Stimulated activated CD4-positive, alpha-beta T cell treated with anti-CD3 and anti-CD28 coated beads, TNF-alpha, amount 100 ng/mL, for 4 hours (primary cell): ENCODE measurements at regions not wholly inside any gene's neighbourhood (a gene's known extent, or its start where the extent isn't known, plus 50 kb on each side); places are given as distances from the start of the nearest gene placed in this dataset.
"Not testable (repeated sequence)": the region's sequence is repeated elsewhere in the genome, so short reads cannot be mapped to it uniquely, and the experiment has no call there.

ENCODE experiments used
- DNase-seq, 3 experiments: peaks; one replicate each; pipeline ENCODE4 v3.0.0-alpha.2; 2020; ENCODE audit warnings: low read depth in 3 of 3

DNA sequence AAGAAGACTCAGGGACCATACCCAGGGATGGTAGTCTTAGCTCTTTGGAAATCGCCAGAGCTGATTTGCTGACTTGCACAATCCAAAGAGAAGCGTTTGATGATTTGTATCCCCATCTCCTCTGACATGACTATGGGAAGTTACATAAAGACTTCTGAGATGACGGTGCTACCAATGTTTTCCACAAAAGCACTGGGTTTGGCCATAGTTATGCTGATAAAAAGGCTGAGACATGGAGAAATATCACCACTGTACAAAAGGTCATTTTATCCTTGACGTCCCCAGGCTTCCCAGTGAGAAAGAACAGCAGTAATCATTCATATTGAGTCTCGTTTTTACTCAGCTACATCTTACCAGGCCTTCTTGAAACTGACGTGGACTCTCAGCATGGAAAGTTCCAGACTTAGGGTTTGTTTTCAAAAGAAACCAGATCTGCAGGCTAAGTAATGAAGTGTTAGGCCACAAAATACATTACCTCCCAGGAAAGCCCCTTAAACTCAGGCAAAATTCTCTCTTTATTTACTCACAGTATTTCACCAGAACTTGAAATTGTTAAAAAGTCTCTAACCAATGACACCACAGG is 370.3 kb upstream of the JARID2 start:
- DNase-seq, result no peak

DNA sequence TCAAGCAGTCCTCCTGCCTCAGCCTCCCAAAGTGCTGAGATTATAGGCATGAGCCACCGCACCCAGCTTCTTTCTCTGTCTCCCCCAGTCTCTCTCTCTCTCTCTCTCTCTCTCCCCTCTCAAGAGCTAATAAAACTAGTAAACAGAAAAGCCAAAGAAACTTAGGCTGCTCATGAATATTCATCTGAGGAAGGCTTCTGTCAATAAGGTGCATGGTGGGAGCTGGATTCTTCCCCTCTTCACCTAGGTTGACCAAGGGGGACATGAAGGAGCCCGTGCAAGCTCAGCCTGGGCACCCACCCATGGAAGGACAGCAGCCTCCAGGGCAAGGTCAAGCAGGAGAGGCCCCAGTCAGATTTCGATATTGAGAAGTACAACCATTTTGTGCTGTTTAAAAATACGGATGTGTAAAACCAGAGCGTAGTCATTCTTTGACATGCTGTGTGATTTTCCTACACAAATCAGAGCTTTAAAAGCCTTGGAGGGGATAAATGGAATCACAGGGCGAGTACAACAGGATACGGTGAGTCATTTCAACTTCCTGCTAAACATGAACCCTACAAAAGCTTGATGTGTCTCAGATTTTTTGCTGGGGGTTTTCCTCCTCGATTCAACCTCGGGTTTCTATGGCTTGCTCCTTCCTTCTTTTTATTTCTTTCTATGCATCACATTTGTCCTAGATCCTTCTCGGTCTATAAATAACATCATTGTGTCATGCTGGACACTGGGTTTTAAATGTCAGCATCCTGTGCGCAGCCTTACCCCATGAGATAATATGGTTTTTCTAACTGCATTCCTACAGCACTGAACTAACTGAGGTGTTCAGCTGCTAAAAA is 368.9 kb upstream of the JARID2 start:
- DNase-seq, result no peak

DNA sequence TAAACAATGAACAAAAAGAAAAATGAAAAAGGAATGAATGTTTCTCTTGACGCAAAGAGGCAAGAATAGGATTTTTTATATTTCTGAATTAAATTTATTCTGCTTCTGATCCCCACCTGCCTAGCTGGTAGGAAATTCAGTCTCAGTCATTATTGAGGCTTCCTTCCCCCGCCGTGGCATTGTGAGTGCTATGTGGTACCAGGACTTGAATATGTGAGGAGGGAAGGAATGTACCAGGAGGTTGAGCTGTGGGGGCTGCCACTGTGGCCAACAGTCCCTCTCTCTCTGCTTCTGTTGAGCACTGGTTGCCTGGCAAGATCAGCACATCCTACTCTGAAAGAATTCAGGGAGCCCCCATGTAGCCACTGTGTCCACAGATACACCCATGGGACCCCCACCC is 368.1 kb upstream of the JARID2 start:
- DNase-seq, result no peak

DNA sequence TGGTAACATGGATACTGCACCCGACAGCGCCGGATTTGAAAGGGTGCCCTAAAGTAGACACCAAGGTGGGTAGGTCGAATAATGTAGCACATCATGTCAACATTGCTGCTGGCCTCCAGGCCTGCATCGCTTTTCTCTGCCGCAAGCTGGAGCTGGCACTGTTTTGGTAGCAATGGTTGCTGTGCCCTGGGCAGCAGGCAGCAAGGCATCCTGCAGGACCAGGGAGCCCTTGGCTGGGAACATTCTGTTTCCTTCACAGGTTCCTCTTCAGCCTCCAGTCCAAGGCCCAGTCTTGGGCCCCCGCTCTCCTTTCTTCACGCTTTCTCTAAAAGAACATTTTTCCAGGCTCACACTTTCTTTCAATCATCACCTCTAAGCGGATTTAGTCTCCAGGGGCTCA is 365.8 kb upstream of the JARID2 start:
- no peak for DNase-seq

DNA sequence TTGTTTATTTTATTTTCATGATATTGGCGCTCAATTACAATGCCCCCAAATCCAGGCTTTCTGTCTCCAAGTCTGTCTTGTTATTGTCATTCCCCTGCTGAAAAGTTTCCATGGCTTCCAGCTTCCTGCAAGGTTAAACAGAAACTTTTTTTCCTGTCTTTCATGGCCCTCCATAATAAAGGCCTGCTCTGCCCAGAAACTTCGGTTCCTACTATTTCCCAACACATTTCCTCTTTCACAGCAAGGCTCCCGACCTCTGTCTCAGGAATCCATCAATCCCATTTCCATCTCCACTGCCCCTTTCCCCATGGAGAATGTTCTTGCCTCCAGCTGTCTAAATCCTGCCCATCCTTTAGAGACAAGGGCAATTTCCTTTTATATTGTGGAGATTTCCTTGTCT is 365.2 kb upstream of the JARID2 start:
- DNase-seq, result no peak

DNA sequence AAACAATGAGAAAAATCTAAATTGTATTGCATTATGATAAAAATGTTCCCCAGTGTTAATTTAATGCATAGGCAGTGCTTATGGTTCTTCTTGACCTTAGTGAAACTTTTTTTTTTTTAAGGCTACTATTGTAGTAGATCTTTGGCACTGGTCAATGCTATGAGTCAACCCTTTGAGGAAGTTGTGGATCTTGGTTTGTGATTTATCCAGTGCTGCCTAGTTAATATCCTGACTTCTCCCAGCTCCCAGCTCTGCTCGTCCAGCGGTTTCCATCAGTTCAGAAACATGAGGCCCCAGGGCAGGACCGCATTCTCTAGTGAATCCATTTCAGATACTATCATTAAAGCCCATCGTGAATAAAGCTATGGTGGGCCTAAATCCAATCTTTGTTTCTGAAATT is 364.5 kb upstream of the JARID2 start:
- no peak for DNase-seq

DNA sequence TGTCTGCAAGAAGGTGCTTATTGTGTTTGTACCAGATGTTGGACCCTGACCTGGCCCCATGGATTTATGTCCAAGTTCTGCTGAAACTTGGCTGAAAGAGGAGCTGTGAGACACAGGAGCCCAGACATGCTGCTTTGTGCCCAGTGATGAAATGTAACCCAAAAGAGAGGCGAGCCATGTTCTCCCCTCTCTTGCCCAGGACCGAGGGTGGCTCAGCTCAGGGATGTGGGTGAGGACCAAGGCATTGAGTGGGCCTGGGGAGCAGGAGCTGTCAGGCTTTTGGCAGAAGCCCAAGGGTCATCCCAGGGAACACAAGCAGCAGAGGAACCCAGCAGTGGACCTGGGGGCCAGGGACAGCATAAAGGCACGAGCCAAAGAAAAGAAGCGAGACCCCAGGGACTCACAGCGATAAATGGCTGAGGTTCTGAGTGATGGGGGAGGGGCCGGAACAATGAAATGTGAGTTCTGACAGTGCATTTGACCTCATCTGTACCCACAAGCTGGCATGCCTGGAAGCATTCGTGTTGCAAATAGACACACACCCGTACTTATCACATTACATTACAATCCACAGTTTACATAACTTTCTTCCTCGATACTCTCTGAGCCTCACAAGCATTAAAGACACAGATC is 363.4 kb upstream of the JARID2 start:
- DNase-seq, result no peak

DNA sequence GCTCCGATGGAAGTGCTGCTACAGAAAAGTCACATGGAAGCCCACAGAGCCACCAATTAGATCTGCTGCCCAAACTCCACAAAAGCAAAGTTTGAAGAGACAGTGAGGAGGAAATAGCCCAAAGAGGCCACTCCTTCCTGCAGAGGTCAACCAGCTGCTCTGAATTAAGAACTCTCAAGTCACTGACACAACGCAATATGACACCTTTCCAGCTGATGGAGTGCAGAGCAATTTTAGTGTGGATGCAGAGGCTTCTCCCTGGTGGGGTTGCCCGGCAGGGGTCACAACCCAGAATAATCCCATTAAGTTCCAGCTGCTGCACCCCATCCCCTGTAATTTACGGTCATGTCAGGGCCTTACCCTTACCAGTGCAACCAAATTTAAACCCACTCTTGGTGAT is 361.9 kb upstream of the JARID2 start:
- no peak for DNase-seq

DNA sequence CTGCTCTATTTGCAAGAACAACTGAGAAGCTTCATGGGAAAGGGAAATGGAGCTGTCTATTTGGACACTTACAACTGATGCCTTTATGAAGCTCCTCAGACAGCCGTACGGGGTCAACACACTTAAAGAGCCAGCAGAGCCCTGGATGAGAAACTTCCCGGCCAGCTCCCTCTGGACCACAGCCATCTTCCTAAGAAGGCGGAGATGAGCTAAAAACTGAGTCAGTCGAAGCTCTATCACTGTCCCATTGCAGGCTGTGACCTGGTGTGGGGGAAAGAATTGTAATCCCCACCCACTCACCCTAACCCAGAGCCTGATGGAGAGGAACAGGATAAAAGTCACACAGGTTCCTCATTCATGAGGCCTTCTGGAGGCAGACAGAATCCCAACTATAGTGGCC is 360.4 kb upstream of the JARID2 start:
- DNase-seq, result no peak

DNA sequence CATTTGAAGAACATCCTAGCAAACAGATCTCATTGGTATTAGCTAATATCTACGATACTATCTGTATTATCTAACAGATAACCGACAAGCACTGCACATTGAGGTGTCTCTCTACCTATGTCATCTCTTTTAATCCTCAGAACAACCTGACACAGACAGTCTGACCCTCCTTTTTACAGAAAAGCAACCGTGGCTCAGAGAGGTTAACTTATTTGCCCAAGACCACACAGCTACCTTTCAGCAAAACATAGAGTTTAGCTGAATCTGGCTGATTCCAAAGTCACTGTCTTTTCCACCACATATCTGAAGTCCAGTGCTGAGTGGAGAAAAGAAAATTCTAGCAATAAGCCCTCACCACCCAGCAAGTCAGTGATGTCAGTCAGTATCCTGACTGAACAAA is 358.7 kb upstream of the JARID2 start:
- DNase-seq, result no peak

DNA sequence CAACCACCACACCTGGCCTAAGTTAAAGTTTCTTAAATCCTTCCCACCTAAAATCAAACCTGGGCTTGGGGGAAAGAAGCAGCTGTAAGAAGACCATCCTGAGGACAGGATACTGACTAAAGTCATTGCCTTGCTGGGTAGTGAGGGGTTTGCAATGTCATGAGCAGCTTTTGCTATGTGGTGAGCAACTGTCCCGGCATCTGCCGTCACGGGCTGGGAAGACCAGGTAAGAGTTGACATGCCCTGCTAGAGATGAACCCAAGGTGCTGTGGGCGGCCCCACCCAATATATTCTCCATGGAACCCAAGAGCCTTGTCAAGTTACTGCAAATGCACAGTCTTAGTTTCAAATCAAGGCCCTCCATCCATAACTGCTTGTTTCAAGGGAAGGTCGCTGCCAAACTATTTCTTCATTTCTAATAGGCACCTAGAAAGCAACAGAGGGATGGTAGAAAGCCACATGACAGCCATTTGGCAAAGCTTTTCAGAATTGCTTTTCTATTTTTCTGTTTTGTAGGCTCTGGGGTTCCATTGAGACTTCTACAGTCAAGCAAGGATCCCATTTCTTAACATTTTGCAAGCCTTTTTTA is 357.8 kb upstream of the JARID2 start:
- no peak for DNase-seq

DNA sequence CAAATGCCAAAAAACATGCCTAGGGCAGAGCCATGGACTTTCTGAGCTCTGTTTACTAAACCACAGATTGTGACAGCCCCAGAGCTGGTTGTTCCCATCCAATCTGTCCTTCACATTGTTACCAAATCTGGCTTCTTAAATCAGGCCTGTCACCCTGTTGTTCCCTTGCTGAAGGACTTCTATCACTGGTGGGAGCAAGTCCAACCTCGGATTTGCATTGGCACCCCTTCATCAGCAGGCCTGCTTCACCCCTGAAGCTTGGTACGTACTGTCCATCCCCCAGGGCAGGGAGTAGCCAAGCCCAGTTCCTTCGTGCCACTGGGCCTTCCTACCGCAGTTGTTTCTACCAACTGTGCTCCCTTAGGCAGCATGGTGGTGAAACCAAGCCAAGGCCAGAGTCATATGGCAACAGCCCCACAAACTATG is 357.3 kb upstream of the JARID2 start:
- no peak for DNase-seq

DNA sequence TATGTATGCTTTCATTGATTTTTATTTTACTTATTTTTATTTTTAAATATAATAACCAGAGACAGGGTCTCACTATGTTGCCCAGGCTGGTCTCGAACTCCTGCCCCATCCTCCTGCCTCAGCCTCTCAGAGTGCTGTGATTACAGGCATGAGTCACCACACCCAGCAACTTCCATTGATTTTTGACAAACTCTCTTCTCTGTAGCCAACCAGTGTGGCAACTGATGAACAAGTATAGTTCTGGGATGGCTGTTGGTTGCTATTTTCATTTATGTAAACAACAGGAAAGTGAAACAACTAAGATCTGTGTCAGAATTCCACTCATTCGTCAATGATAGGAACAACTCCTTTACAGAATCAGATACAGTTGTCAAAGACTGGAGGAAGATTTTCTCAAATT is 356.7 kb upstream of the JARID2 start:
- DNase-seq, result no peak

DNA sequence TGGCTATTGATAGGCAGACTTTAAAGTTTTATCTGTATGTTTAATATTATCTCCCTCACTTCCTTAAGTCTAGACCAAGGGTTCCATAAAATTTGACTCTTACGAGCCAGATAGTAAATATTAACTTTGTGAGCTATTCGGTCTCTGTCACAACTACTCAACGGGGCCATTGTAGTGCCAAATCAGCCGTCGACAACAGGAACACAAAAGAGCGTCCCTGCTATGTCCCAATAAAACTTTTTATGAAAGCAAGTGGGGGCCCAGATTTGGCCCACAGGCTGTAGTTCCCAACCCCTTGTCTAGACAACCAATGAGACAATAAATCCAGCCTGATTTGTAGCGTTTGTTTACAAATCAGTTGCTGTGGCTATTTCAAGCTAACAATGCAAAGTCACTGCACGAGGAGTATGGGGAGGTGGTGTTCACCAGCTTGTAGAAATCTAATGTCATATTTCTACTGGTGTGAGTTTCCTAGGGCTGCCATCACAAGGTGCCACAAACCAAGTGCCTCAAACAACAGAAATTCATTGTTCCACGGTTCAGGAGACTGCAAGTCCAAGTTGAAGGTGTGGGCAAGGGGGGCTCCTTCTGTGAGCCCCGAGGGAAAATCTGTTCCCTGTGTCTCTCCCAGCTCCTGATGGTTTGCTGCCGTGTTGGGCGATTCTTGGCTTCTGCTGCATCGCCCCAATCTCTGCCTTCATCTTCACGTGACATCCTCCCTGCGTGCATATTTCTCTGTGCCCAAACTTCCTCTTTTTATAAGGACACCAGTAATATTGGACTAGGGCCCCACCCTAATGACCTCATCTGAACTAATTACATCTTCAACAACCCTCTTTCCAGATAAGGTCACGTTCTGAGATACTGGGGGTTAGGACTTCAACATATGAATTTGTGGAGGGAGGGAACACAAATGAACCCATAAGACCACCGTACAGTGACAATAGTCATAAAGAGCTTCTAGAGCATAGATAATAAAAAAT is 356.0 kb upstream of the JARID2 start:
- no peak for DNase-seq

DNA sequence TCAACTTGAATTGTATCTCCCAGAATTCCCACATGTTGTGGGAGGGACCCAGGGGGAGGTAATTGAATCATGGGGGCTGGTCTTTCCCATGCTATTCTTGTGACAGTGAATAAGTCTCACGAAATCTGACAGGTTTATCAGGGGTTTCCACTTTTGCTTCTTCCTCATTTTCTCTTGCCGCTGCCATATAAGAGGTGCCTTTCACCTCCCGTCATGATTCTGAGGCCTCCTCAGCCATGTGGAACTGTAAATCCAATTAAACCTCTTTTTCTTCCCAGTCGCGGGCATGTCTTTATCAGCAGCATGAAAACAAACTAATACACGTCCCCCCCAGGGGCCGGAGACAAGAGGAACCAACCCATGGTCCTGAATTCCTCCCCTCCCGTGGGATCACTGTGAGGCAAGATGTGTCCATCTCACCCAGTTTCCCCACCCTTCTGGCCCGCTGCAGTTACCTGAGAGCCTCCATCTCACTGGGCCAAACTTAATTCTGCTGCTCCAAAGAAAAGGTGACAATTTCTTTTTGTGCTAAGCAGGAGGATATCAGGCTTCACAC is 354.0 kb upstream of the JARID2 start:
- not testable (repeated sequence) for DNase-seq

DNA sequence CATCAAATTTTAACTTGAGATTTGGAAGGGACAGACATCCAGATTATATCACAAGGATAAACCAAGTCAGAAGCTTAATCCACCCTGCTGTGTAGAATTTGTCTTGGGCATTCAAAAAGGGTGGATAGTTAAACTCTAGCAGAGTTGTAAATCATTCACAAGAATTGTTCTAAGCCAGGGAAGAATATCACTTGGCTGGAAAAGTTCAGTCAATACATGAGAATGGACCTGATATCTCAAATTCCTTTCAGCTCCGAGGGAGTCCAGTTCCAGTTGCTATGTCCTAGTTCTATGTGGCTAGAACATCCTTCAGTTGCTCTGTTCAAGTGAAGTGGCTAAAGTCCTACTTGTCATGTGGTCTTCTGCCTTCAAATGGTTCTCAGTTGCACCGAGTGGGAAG is 351.8 kb upstream of the JARID2 start:
- DNase-seq, result no peak

DNA sequence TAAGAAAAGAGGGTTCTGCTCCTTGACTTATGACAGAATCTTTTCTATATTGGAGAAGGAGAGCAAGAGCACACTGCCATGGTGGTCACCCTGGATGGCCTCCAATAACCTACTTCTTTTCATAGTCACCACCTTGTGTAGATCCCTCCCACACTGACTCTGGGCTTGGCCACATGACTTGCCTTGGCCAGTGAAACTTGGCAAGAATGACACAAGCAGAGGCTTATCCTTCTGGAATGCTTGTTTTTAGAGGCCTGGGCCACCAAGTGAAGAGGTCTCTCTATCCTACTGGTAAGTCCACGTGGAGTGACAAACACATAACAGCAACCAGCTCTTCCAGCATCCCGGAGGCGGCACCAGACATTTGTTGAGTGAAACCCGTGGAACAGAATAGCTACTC is 349.4 kb upstream of the JARID2 start:
- DNase-seq, result no peak

DNA sequence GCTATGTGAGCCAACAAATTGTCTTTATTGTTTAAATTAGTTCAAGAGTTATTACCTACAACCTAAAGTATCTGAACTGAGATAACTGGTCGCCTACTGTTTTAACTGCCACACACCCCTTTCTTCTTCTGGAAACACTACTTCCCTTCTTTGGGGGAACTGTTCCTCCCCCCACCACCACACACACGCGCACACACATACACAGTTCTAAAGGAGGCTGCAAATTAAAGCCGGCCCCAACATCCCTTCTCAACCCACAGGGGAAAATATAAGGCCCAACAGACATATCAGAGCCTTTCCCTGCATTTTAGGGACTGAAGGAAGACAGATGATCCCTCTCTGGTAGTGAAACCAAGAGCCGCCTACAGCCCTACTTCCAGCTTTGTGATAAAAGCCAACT is 348.0 kb upstream of the JARID2 start:
- no peak for DNase-seq

DNA sequence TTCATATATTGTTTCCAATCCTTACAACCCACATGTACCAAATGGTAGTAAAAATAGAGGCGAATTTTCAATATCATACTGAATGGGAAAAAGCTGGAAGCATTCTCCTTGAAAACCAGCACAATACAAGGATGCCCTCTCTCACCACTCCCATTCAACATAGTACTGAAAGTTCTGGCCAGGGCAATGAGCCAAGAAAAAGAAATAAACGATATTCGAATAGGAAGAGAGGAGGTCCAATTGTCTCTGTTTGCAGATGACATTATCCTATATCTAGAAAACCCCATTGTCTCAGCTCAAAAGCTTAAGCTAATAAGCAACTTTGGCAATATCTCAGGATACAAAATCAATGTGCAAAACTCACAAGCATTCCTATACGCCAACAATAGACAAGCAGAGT is 346.4 kb upstream of the JARID2 start:
- not testable (repeated sequence) for DNase-seq

DNA sequence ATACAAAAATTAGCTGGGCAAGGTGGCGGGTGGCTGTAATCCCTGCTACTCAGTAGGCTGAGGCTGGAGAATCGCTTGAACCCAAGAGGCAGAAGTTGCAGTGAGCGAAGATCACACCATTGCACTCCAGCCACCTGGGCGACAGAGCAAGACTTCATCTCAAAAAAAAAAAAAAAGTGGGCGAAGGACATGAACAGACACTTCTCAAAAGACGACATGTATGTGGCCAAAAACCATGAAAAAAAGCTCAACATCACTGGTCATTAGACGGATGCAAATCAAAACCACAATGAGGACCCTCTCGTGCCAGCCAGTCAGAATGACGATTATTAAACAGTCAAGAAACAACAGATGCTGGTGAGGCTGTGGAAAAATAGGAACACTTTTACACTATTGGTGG is 344.9 kb upstream of the JARID2 start:
- DNase-seq, result no peak
